GM18909 (cell line): ENCODE measurements at regions not wholly inside any gene's neighbourhood (a gene's known extent, or its start where the extent isn't known, plus 50 kb on each side); places are given as distances from the start of the nearest gene placed in this dataset.

Source experiments
- ATAC-seq: cut with Tn5 transposase; IDR thresholded peaks from one replicate; pipeline ENCODE4 v1.9.1; 2021; ENCODE audit warnings: mild to moderate bottlenecking; ENCODE audit not compliant: unreplicated experiment, poor library complexity

DNA sequence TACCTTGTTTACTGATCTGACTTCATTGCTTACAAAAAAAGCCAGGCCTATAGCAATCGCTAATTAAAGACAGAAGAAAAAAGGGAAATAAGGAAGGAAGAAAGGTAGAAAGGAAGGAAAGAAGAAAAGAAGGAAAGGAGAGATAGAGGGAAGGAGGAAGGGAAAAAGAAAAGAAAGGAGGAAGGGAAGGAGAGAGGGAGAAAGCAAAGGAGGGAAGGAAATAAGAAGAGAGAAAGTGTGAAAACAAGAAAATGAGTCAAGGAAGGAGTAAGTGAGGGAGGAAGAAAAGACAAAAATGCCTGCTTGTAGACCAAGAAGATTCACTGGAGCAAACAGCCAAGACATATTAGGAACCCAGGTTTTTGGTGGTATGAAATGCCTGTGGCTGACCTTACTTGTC, 57.0 kb upstream of the MAGEB16 start:
- no peak for ATAC-seq

DNA sequence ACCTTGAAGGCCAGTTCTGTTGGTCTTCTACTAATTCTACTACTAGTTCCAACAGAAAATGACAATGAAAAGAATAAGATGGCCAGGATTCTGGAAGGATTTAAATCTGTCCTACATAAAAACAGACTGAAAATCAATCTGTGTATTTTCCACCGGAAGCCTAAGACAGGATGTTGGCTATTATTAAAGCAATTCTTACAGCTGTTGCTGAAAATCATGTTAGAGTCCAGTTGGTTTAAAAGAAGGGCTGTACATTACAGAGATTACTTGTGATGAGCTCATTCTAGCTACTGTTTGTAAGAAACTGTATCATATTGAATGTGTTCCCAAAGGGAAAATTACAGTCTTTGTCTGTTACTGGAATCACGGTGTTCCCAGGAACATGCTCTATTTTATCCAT, 54.8 kb upstream of the MAGEB16 start:
- no peak for ATAC-seq
